ENCODE measurements at regions not wholly inside any gene's neighbourhood (a gene's known extent, or its start where the extent isn't known, plus 50 kb on each side); places are given as distances from the start of the nearest gene placed in this dataset.

DNA sequence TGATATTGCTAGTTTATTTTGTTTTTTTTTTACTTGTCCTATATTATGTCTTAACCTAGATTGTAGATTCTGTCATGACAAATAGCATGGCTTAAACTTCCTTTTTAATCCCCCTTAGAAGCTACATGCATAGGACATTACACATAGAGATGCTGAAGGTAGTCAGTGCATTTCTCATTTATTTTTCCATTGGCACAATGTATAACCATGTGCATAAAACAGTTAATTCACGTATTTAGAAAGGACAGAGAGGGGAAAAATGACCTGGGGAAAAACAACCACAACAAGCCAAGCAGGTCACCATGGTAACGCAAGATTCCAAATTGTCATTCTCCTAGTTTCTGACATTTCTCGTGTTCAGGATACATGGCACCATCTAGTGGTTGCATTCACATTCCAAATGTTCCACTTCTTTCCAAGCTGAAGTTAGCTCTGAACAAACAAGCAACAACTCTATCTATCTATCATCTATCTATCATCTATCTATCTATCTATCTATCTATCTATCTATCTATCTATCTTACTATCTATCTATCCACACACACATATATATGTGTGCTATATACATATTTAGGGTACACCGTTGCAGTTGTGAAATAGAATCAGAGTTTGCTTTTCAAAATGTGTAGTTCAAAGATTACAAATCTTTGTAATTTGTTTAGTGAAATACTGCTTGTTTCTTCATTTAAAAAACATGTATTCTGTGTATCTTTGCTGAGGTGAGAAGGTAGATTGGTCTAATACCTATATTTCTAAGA, 487.2 kb upstream of the ST8SIA4 start:
- TF ChIP-seq, protein P1, sequence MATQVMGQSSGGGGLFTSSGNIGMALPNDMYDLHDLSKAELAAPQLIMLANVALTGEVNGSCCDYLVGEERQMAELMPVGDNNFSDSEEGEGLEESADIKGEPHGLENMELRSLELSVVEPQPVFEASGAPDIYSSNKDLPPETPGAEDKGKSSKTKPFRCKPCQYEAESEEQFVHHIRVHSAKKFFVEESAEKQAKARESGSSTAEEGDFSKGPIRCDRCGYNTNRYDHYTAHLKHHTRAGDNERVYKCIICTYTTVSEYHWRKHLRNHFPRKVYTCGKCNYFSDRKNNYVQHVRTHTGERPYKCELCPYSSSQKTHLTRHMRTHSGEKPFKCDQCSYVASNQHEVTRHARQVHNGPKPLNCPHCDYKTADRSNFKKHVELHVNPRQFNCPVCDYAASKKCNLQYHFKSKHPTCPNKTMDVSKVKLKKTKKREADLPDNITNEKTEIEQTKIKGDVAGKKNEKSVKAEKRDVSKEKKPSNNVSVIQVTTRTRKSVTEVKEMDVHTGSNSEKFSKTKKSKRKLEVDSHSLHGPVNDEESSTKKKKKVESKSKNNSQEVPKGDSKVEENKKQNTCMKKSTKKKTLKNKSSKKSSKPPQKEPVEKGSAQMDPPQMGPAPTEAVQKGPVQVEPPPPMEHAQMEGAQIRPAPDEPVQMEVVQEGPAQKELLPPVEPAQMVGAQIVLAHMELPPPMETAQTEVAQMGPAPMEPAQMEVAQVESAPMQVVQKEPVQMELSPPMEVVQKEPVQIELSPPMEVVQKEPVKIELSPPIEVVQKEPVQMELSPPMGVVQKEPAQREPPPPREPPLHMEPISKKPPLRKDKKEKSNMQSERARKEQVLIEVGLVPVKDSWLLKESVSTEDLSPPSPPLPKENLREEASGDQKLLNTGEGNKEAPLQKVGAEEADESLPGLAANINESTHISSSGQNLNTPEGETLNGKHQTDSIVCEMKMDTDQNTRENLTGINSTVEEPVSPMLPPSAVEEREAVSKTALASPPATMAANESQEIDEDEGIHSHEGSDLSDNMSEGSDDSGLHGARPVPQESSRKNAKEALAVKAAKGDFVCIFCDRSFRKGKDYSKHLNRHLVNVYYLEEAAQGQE (IDR thresholded peaks at IDR 0.05; ENCODE audit: insufficient replicate concordance, low read depth) = no peak
- TF ChIP-seq CTCF (IDR thresholded peaks at IDR 0.05; ENCODE audit: insufficient read depth, low read length) (peak; percentile 16), GABPA (IDR thresholded peaks at IDR 0.05; ENCODE audit: low read depth) (no peak)
